Effector memory CD8-positive, alpha-beta T cell (primary cell): ENCODE measurements at regions not wholly inside any gene's neighbourhood (a gene's known extent, or its start where the extent isn't known, plus 50 kb on each side); places are given as distances from the start of the nearest gene placed in this dataset.
"Not testable (repeated sequence)": the region's sequence is repeated elsewhere in the genome, so short reads cannot be mapped to it uniquely, and the experiment has no call there.

Experiments
- ATAC-seq: fragments of 150-1000 bp; cut with Tn5 transposase; replicated peaks from 2 replicates; pipeline ENCODE4 v1.10.0; 2021; ENCODE audit warnings: mild to moderate bottlenecking, moderate library complexity
- DNase-seq, 3 experiments: peaks; one replicate each; pipeline ENCODE4 v3.0.0; 2021
- H3K27ac Mint-ChIP-seq, 2 donors: one replicate each; pipeline ENCODE4 v1.8.0; 2022; ENCODE audit warnings: mild to moderate bottlenecking in 2 of 2, mixed read lengths in 2 of 2, moderate library complexity in 2 of 2
- H3K27me3 Mint-ChIP-seq, 2 donors: one replicate each; pipeline ENCODE4 v1.8.0; 2022; ENCODE audit warnings: mixed read lengths in 2 of 2
- H3K36me3 Mint-ChIP-seq: one replicate; pipeline ENCODE4 v1.8.0; 2022; ENCODE audit warnings: mild to moderate bottlenecking, moderate library complexity, mixed read lengths; ENCODE audit not compliant: insufficient read depth
- H3K4me1 Mint-ChIP-seq, 2 donors: one replicate each; pipeline ENCODE4 v1.8.0; 2022; ENCODE audit warnings: low read depth in 2 of 2, mixed read lengths in 2 of 2
- H3K4me3 Mint-ChIP-seq, 2 donors: one replicate each; pipeline ENCODE4 v1.8.0; 2022; ENCODE audit warnings: mild to moderate bottlenecking in 2 of 2, mixed read lengths in 2 of 2, moderate library complexity in 2 of 2
- H3K9me3 Mint-ChIP-seq, 2 donors: one replicate each; pipeline ENCODE4 v1.8.0; 2022; ENCODE audit warnings: mixed read lengths in 2 of 2

GRCh38 chr6:4357660-4358152 is 222.3 kb upstream of the ECI2 start:
- not testable (repeated sequence) for H3K9me3 Mint-ChIP-seq, DNase-seq, H3K27ac Mint-ChIP-seq, ATAC-seq, H3K36me3 Mint-ChIP-seq, H3K4me3 Mint-ChIP-seq, H3K4me1 Mint-ChIP-seq
- H3K27me3 Mint-ChIP-seq, result peaks cover 8 to 68% of the 10 kb centered on the region in 2 donors

- no peak overlapping the region for H3K27ac Mint-ChIP-seq
- H3K36me3 Mint-ChIP-seq, result no peaks in the 10 kb centered on the region
- H3K4me3 Mint-ChIP-seq, result no peak overlapping the region
- no peaks in the 10 kb centered on the region for H3K9me3 Mint-ChIP-seq
- H3K27me3 Mint-ChIP-seq, result peaks cover 10 to 68% of the 10 kb centered on the region in 2 donors
- ATAC-seq, result no peak
- no peaks in the 10 kb centered on the region for H3K4me1 Mint-ChIP-seq
- DNase-seq, result no peak
Measured at GRCh38 chr6:4356899-4357659, 221.7 kb upstream of the ECI2 start.

DNA sequence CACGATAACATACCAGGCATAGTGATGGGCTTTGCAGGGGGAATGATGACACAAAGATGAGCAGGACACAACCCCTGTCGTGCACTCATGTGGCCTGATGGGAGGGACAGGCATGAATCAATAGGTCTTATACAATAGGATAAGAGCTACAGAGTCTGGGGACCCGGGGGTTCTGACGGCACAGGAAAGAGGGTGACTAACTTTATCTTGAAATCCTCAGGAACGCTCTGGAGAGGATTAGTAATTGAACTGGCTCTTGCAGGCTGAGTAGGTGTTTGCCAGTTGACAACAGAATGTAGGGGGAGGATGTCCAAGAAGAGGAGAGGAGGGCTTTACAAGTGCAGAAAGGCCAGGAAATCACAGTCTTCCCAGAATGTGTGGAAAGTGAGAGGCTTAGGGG is 219.9 kb upstream of the ECI2 start:
- ATAC-seq, result no peak

DNA sequence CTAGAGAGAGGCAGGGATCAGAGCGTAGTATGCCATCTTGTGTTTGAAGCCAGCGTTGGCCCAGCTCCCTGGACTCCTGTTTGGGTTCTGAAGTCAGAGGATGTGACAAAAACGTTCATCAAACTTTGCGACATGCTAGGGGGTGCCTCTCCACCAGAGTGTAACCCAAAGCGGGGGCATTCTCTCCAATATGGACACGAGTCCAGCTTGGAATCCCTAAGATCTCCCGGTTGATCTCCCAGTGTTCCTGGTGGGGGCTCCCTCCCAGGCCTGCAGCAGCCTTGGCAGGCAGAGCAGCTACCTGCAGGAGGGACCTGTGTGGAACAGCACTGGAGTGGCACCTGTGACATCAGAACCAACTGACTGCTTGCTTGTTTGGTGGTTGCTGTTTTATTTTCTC is 218.8 kb upstream of the ECI2 start:
- peaks cover 12 to 78% of the 10 kb centered on the region in 2 donors for H3K27me3 Mint-ChIP-seq
- H3K4me1 Mint-ChIP-seq, result no peaks in the 10 kb centered on the region
- no peaks in the 10 kb centered on the region for H3K9me3 Mint-ChIP-seq
- H3K4me3 Mint-ChIP-seq, result no peak overlapping the region
- no peak for DNase-seq
- H3K27ac Mint-ChIP-seq, result no peak overlapping the region
- ATAC-seq, result no peak
- H3K36me3 Mint-ChIP-seq, result no peaks in the 10 kb centered on the region

More for the DNA sequence above, 219.9 kb upstream of the ECI2 start:
- H3K27ac Mint-ChIP-seq, result no peak overlapping the region
- peaks cover 12 to 72% of the 10 kb centered on the region in 2 donors for H3K27me3 Mint-ChIP-seq
- no peak for DNase-seq
- no peak overlapping the region for H3K4me3 Mint-ChIP-seq
- no peaks in the 10 kb centered on the region for H3K36me3 Mint-ChIP-seq
- H3K4me1 Mint-ChIP-seq, result no peaks in the 10 kb centered on the region
- H3K9me3 Mint-ChIP-seq, result no peaks in the 10 kb centered on the region

- Mint-ChIP-seq H3K9me3 (no peaks in the 10 kb centered on the region), H3K4me1 (no peaks in the 10 kb centered on the region), H3K27ac (no peak overlapping the region), H3K4me3 (no peak overlapping the region), H3K27me3 (peaks cover 17 to 78% of the 10 kb centered on the region in 2 donors), H3K36me3 (no peaks in the 10 kb centered on the region)
- DNase-seq (no peak), ATAC-seq (no peak)
Measured at GRCh38 chr6:4352731-4353130, 217.4 kb upstream of the ECI2 start.

DNA sequence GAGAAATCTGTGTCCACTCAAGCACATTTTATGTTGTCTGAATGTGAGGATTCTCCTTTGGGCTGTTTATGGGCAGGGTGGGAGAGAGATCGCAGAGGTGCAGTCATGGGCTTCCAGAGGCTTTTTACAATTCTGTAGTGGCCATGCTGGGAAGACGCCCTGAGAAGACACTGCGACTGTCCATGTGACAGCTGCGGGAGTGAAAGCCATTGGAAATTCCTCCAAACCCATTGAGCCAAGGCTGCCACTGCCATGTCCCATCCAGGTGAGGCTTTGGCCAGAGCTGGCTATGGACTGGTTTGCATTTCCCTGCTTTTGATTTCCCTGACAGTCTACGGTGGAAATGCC is 216.9 kb upstream of the ECI2 start:
- Mint-ChIP-seq H3K4me1 (no peaks in the 10 kb centered on the region), H3K9me3 (no peaks in the 10 kb centered on the region), H3K36me3 (peaks cover 3% of the 10 kb centered on the region), H3K27ac (no peak overlapping the region), H3K27me3 (peaks cover 17 to 78% of the 10 kb centered on the region in 2 donors), H3K4me3 (no peak overlapping the region)
- ATAC-seq (no peak), DNase-seq (no peak)

- no peak for DNase-seq
- H3K4me3 Mint-ChIP-seq, result no peak overlapping the region
- ATAC-seq, result no peak
- H3K27me3 Mint-ChIP-seq, result peaks cover 17 to 80% of the 10 kb centered on the region in 2 donors
- H3K27ac Mint-ChIP-seq, result no peak overlapping the region
- H3K4me1 Mint-ChIP-seq, result no peaks in the 10 kb centered on the region
- peaks cover 4% of the 10 kb centered on the region for H3K36me3 Mint-ChIP-seq
- no peaks in the 10 kb centered on the region for H3K9me3 Mint-ChIP-seq
Measured at GRCh38 chr6:4351520-4352321, 216.3 kb upstream of the ECI2 start.

GRCh38 chr6:4350567-4351519 is 215.5 kb upstream of the ECI2 start:
- no peak for DNase-seq
- peaks cover 17 to 84% of the 10 kb centered on the region in 2 donors for H3K27me3 Mint-ChIP-seq
- H3K4me1 Mint-ChIP-seq, result no peaks in the 10 kb centered on the region
- peaks cover 4% of the 10 kb centered on the region for H3K36me3 Mint-ChIP-seq
- no peaks in the 10 kb centered on the region for H3K9me3 Mint-ChIP-seq
- H3K4me3 Mint-ChIP-seq, result no peak overlapping the region
- H3K27ac Mint-ChIP-seq, result no peak overlapping the region
- no peak for ATAC-seq

GRCh38 chr6:4349931-4350330 is 214.6 kb upstream of the ECI2 start:
- Mint-ChIP-seq H3K27me3 (peaks cover 17 to 76% of the 10 kb centered on the region in 2 donors), H3K27ac (no peak overlapping the region), H3K36me3 (peaks cover 4% of the 10 kb centered on the region), H3K9me3 (no peaks in the 10 kb centered on the region), H3K4me3 (no peak overlapping the region), H3K4me1 (no peaks in the 10 kb centered on the region)
- DNase-seq (no peak), ATAC-seq (no peak)

DNA sequence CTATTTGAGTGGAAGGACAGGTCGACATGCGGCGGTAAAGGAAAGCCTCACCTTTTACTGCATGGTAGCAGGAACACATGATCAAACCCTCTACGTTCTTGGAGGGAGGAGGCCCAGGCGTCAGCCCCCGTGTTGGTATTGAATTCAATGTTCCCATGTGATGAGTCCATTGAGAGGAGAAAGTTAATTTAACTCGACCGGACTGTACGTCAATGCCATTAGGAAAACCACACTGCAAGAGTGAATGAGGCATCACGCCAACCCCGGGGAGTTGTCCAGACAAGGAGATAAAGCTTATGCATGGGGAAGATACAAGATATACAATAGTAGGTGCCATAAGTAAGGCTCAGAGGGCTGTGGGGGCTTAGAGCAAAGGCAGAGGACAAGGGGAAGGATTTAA is 213.9 kb upstream of the ECI2 start:
- DNase-seq (no peak), ATAC-seq (no peak)
- Mint-ChIP-seq H3K4me3 (no peak overlapping the region), H3K27me3 (peaks cover 17 to 75% of the 10 kb centered on the region in 2 donors), H3K27ac (no peak overlapping the region), H3K36me3 (peaks cover 4% of the 10 kb centered on the region), H3K9me3 (no peaks in the 10 kb centered on the region), H3K4me1 (no peaks in the 10 kb centered on the region)

DNA sequence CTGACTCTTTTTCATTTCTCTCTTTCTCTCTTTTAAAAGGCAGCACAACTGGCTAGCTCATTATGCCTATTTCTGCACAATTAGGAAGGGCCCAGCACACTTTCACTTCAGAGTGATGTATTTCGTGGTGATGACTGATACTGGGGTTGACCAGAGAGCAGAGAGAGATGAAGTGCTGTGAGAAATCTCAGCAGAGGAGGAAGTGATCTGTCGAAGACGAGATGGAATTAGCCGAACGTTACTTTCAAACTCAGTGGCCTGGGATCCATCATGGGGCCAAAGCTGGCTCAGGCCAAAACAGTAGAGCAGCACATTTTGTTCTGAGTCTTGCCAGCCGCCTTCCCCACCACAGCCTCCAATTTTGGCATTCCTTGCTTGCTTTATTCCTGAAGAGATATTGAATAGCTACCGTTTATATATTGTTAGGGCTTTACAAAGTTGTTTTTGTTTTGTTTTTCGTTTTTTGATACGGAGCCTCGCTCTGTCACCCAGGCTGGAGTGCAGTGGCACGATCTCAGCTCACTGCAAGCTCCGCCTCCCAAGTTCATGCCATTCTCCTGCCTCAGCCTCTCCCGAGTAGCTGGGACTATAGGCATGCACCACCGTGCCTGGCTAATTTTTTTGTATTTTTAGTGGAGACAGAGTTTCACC is 213.2 kb upstream of the ECI2 start:
- ATAC-seq, result no peak
- peaks cover 17 to 67% of the 10 kb centered on the region in 2 donors for H3K27me3 Mint-ChIP-seq

DNA sequence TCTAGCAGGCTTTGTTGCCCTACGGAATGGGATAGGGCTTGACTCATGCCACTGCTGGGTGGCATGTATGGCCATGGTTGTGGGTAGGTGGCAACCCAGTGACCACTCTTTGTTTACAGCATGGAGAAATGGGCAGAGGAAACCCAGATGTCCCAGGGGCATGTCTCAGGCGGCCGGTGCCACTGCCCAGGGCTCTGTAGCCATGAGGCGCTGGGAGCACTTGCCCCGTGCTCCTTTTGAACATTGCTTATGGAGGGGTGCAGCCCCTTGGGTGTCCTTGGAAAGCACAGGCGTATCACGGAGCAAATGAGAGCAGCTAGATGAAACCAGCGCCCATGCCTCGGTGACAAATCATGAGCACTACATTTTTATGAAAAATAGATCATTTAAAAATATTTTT is 212.5 kb upstream of the ECI2 start:
- H3K9me3 Mint-ChIP-seq, result no peaks in the 10 kb centered on the region
- no peak overlapping the region for H3K4me3 Mint-ChIP-seq
- no peak overlapping the region for H3K27ac Mint-ChIP-seq
- DNase-seq (no peak), ATAC-seq (no peak)
- no peaks in the 10 kb centered on the region for H3K4me1 Mint-ChIP-seq
- H3K36me3 Mint-ChIP-seq, result peaks cover 4% of the 10 kb centered on the region
- peaks cover 23 to 60% of the 10 kb centered on the region in 2 donors for H3K27me3 Mint-ChIP-seq

More for the DNA sequence above, 213.2 kb upstream of the ECI2 start:
- Mint-ChIP-seq H3K4me1 (no peaks in the 10 kb centered on the region), H3K36me3 (peaks cover 4% of the 10 kb centered on the region), H3K27ac (no peak overlapping the region), H3K9me3 (no peaks in the 10 kb centered on the region), H3K4me3 (no peak overlapping the region)
- DNase-seq, result no peak
